WTC11 (cell line): ENCODE measurements at regions not wholly inside any gene's neighbourhood (a gene's known extent, or its start where the extent isn't known, plus 50 kb on each side); places are given as distances from the start of the nearest gene placed in this dataset.
A peak's percentile ranks its signal among the peaks of the same experiment; 100 is the strongest.

Experiments
- ATAC-seq: fragments of 200-7000 bp; cut with Tn5 transposase; 2 replicates; pipeline ENCODE4 v1.10.0; 2021; ENCODE audit warnings: mild to moderate bottlenecking, moderate library complexity
- CTCF ChIA-PET: fragments of 300-600 bp; sonication (Branson Sonifier 250); formaldehyde crosslinking; loops from one replicate; lab custom pipeline; 2021; ENCODE audit warnings: antibody characterized with exemption; lab: Charles Lee
- POLR2A ChIA-PET: fragments of 350-600 bp; sonication (Branson Sonifier 250); formaldehyde crosslinking; loops from one replicate; lab custom pipeline; 2021; ENCODE audit warnings: antibody characterized with exemption; lab: Charles Lee
- DNase-seq: peaks from one replicate; pipeline ENCODE4 v3.0.0; 2021; ENCODE audit warnings: low spot score
- H3K27ac Mint-ChIP-seq: 2 replicates; pipeline ENCODE4 v1.8.0; 2021; ENCODE audit warnings: mixed read lengths
- H3K27me3 Mint-ChIP-seq: 2 replicates; pipeline ENCODE4 v1.8.0; 2021; ENCODE audit warnings: low read depth, mild to moderate bottlenecking, moderate library complexity, mixed read lengths
- H3K36me3 Mint-ChIP-seq: 2 replicates; pipeline ENCODE4 v1.8.0; 2021; ENCODE audit warnings: mixed read lengths
- H3K4me1 Mint-ChIP-seq: 2 replicates; pipeline ENCODE4 v1.8.0; 2022; ENCODE audit warnings: mixed read lengths
- H3K4me3 Mint-ChIP-seq: 2 replicates; pipeline ENCODE4 v1.8.0; 2021; ENCODE audit warnings: mild to moderate bottlenecking, moderate library complexity, mixed read lengths
- H3K9me3 Mint-ChIP-seq: 2 replicates; pipeline ENCODE4 v1.8.0; 2021; ENCODE audit warnings: mixed read lengths
- EMX1 ChIP-seq: fragments of 250-450 bp; sonication (Bioruptor Pico); IDR thresholded peaks from 2 replicates; pipeline ENCODE4 v1.8.0; 2021; ENCODE audit warnings: mild to moderate bottlenecking
- ESRRA ChIP-seq: sonication (generic); formaldehyde crosslinking; IDR thresholded peaks from 2 replicates; pipeline ENCODE4 v1.8.1; 2022; ENCODE audit warnings: mild to moderate bottlenecking, missing genetic modification reagents, borderline replicate concordance
- FOXK1 ChIP-seq: sonication (generic); formaldehyde crosslinking; IDR thresholded peaks from 2 replicates; pipeline ENCODE4 v1.8.0; 2022; ENCODE audit warnings: mild to moderate bottlenecking, moderate library complexity, missing genetic modification reagents
- GTF2I ChIP-seq: fragments of 250-450 bp; sonication (Bioruptor Pico); conservative IDR thresholded peaks from 2 replicates; pipeline ENCODE4 v1.4.0; 2021; ENCODE audit warnings: mild to moderate bottlenecking
- HMGA2 ChIP-seq: fragments of 250-450 bp; sonication (Bioruptor Pico); IDR thresholded peaks from 2 replicates; pipeline ENCODE4 v1.4.0; 2021; ENCODE audit warnings: mild to moderate bottlenecking, moderate library complexity
- KAT7 ChIP-seq: sonication (generic); formaldehyde crosslinking; IDR thresholded peaks from 2 replicates; pipeline ENCODE4 v1.8.1; 2023; ENCODE audit warnings: missing genetic modification reagents, mild to moderate bottlenecking, borderline replicate concordance
- MYBL2 ChIP-seq: sonication (generic); formaldehyde crosslinking; IDR thresholded peaks from 2 replicates; pipeline ENCODE4 v1.8.1; 2023; ENCODE audit warnings: mild to moderate bottlenecking, moderate library complexity, missing genetic modification reagents
- NR3C1 ChIP-seq: sonication (generic); formaldehyde crosslinking; conservative IDR thresholded peaks from 2 replicates; pipeline ENCODE4 v1.8.1; 2023; ENCODE audit warnings: low read depth, mild to moderate bottlenecking, missing genetic modification reagents
- RORB ChIP-seq: fragments of 250-450 bp; sonication (Bioruptor Pico); IDR thresholded peaks from 2 replicates; pipeline ENCODE4 v1.9.0; 2021; ENCODE audit warnings: mild to moderate bottlenecking
- SMAD3 ChIP-seq: sonication (generic); formaldehyde crosslinking; IDR thresholded peaks from 2 replicates; pipeline ENCODE4 v1.8.0; 2022; ENCODE audit warnings: missing genetic modification reagents, mild to moderate bottlenecking, borderline replicate concordance
- ZNF121 ChIP-seq: sonication (generic); formaldehyde crosslinking; IDR thresholded peaks from 2 replicates; pipeline ENCODE4 v1.8.0; 2023; ENCODE audit warnings: missing genetic modification reagents
- ZNF263 ChIP-seq: sonication (generic); formaldehyde crosslinking; IDR thresholded peaks from 2 replicates; pipeline ENCODE4 v1.8.1; 2022; ENCODE audit warnings: low read depth, mild to moderate bottlenecking, moderate library complexity, missing genetic modification reagents
- ZNF416 ChIP-seq: fragments of 250-450 bp; sonication (Bioruptor Pico); IDR thresholded peaks from 2 replicates; pipeline ENCODE4 v1.9.0; 2021; ENCODE audit warnings: mild to moderate bottlenecking, inconsistent platforms
- TF ChIP-seq, protein P1 (sequence below): fragments of 250-450 bp; sonication (Bioruptor Pico); IDR thresholded peaks from 2 replicates; pipeline ENCODE4 v1.8.0; 2021; ENCODE audit warnings: mild to moderate bottlenecking
- TF ChIP-seq, protein P2 (sequence below): sonication (generic); formaldehyde crosslinking; IDR thresholded peaks from 2 replicates; pipeline ENCODE4 v1.8.0; 2022; ENCODE audit warnings: mild to moderate bottlenecking, missing genetic modification reagents
- TF ChIP-seq, protein P3 (sequence below): sonication (generic); formaldehyde crosslinking; IDR thresholded peaks from 2 replicates; pipeline ENCODE4 v1.8.1; 2022; ENCODE audit warnings: missing genetic modification reagents, borderline replicate concordance
- TF ChIP-seq, protein P4 (sequence below): sonication (generic); formaldehyde crosslinking; IDR thresholded peaks from 2 replicates; pipeline ENCODE4 v1.8.1; 2023; ENCODE audit warnings: mild to moderate bottlenecking, missing genetic modification reagents
- TF ChIP-seq, protein P5 (sequence below): fragments of 250-450 bp; sonication (Bioruptor Pico); conservative IDR thresholded peaks from 2 replicates; pipeline ENCODE4 v1.9.0; 2021; ENCODE audit warnings: mild to moderate bottlenecking
- TF ChIP-seq, protein P6 (sequence below): sonication (generic); formaldehyde crosslinking; IDR thresholded peaks from 2 replicates; pipeline ENCODE4 v1.8.1; 2023; ENCODE audit warnings: mild to moderate bottlenecking, missing genetic modification reagents, borderline replicate concordance
- TF ChIP-seq, protein P7 (sequence below): sonication (generic); formaldehyde crosslinking; IDR thresholded peaks from 2 replicates; pipeline ENCODE4 v1.8.0; 2022; ENCODE audit warnings: mild to moderate bottlenecking, missing genetic modification reagents

DNA sequence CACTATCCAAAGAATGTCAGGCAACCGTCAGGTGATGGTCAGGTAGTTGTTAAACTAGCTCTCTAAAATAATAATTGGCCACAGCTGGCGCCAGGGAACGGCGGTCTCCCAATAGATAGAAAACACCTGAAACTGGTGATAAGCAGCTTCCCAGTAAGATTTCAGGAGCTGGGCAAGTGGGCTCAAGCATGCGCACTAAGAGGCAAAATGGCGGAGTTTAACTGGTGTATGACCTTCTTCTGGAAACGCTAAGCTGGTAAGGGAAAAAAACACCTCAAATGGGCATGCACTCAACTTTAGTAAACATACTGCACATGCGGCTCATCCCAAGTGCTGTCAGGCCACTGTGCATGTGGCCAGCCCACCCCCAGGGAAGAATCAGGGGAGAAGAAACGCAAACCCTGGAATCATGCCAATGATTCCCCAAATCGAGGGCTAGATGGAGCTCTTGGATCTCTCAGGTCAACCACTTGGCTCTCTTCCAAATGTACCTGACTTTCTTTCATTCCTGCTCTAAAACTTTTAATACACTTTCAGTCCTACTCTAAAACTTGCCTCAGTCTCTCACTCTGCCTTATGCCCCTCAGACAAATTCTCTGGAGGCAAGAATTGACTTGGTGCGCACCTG lies 195.0 kb downstream of the ZNF621 start:
- POLR2A ChIA-PET = no interaction called here
- peaks cover 6% of the 10 kb centered on the region for H3K4me1 Mint-ChIP-seq
- H3K9me3 Mint-ChIP-seq = no peaks in the 10 kb centered on the region
- H3K27ac Mint-ChIP-seq = no peak overlapping the region
- H3K36me3 Mint-ChIP-seq = no peaks in the 10 kb centered on the region
- peaks cover 3% of the 10 kb centered on the region; the same call in 1 of the 2 replicates for H3K27me3 Mint-ChIP-seq
- DNase-seq (peak; percentile 25), ATAC-seq (peak; percentile 63; the same call in 1 of the 2 replicates)
- CTCF ChIA-PET = interaction anchor here (0.7 to 1.3 kb wide), 4 partner anchors 25 to 517 kb away, joined by 3 to 6 read pairs (median 4); no protein-coding TSS in a partner anchor
- TF ChIP-seq MYBL2 (no peak), RORB (CRISPR knock-in tag) (no peak), HMGA2 (CRISPR knock-in tag) (no peak), ZNF263 (CRISPR knock-in tag) (no peak), SMAD3 (CRISPR knock-in tag) (no peak), GTF2I (CRISPR knock-in tag) (no peak), EMX1 (CRISPR knock-in tag) (no peak), FOXK1 (CRISPR knock-in tag) (no peak), ZNF416 (CRISPR knock-in tag) (no peak), ESRRA (CRISPR knock-in tag) (no peak), KAT7 (CRISPR knock-in tag) (no peak), NR3C1 (CRISPR knock-in tag) (no peak), ZNF121 (CRISPR knock-in tag) (no peak)
- TF ChIP-seq, protein P1, sequence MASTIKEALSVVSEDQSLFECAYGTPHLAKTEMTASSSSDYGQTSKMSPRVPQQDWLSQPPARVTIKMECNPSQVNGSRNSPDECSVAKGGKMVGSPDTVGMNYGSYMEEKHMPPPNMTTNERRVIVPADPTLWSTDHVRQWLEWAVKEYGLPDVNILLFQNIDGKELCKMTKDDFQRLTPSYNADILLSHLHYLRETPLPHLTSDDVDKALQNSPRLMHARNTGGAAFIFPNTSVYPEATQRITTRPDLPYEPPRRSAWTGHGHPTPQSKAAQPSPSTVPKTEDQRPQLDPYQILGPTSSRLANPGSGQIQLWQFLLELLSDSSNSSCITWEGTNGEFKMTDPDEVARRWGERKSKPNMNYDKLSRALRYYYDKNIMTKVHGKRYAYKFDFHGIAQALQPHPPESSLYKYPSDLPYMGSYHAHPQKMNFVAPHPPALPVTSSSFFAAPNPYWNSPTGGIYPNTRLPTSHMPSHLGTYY (CRISPR knock-in tag) = no peak
- TF ChIP-seq, protein P2, sequence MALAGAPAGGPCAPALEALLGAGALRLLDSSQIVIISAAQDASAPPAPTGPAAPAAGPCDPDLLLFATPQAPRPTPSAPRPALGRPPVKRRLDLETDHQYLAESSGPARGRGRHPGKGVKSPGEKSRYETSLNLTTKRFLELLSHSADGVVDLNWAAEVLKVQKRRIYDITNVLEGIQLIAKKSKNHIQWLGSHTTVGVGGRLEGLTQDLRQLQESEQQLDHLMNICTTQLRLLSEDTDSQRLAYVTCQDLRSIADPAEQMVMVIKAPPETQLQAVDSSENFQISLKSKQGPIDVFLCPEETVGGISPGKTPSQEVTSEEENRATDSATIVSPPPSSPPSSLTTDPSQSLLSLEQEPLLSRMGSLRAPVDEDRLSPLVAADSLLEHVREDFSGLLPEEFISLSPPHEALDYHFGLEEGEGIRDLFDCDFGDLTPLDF (CRISPR knock-in tag) = no peak
- TF ChIP-seq, protein P3, sequence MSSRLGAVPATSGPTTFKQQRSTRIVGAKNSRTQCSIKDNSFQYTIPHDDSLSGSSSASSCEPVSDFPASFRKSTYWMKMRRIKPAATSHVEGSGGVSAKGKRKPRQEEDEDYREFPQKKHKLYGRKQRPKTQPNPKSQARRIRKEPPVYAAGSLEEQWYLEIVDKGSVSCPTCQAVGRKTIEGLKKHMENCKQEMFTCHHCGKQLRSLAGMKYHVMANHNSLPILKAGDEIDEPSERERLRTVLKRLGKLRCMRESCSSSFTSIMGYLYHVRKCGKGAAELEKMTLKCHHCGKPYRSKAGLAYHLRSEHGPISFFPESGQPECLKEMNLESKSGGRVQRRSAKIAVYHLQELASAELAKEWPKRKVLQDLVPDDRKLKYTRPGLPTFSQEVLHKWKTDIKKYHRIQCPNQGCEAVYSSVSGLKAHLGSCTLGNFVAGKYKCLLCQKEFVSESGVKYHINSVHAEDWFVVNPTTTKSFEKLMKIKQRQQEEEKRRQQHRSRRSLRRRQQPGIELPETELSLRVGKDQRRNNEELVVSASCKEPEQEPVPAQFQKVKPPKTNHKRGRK (CRISPR knock-in tag) = no peak
- TF ChIP-seq, protein P4, sequence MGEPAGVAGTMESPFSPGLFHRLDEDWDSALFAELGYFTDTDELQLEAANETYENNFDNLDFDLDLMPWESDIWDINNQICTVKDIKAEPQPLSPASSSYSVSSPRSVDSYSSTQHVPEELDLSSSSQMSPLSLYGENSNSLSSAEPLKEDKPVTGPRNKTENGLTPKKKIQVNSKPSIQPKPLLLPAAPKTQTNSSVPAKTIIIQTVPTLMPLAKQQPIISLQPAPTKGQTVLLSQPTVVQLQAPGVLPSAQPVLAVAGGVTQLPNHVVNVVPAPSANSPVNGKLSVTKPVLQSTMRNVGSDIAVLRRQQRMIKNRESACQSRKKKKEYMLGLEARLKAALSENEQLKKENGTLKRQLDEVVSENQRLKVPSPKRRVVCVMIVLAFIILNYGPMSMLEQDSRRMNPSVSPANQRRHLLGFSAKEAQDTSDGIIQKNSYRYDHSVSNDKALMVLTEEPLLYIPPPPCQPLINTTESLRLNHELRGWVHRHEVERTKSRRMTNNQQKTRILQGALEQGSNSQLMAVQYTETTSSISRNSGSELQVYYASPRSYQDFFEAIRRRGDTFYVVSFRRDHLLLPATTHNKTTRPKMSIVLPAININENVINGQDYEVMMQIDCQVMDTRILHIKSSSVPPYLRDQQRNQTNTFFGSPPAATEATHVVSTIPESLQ = no peak
- TF ChIP-seq, protein P5, sequence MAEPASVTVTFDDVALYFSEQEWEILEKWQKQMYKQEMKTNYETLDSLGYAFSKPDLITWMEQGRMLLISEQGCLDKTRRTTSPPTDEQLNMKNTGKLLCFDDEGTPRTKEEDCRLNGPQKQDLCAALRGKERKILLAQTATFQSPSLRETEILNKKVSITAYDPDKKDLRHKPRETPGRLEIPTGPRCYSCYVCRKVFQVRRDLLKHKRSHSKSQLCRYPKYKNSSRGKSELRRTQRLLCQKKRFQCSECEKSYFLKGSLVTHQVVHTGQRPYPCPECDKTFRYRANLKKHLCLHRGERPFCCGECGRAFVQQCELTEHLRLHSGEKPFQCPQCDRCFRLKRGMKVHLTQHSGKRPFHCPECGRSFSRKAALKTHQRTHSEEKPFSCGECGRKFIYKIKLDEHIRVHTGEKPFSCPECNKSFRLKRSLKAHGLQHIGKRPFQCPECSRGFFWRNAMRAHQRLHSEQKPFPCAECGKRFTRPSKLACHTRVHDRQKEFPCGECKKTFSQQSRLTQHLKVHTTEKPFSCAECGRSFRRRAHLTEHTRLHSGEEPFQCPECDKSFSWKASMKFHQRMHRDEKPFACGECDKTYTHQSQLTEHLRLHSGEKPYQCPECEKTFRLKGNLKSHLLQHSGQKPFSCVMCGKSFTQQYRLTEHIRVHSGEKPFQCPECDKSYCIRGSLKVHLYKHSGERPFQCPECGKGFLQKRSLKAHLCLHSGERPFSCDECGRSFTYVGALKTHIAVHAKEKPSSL (CRISPR knock-in tag) = no peak
- TF ChIP-seq, protein P6, sequence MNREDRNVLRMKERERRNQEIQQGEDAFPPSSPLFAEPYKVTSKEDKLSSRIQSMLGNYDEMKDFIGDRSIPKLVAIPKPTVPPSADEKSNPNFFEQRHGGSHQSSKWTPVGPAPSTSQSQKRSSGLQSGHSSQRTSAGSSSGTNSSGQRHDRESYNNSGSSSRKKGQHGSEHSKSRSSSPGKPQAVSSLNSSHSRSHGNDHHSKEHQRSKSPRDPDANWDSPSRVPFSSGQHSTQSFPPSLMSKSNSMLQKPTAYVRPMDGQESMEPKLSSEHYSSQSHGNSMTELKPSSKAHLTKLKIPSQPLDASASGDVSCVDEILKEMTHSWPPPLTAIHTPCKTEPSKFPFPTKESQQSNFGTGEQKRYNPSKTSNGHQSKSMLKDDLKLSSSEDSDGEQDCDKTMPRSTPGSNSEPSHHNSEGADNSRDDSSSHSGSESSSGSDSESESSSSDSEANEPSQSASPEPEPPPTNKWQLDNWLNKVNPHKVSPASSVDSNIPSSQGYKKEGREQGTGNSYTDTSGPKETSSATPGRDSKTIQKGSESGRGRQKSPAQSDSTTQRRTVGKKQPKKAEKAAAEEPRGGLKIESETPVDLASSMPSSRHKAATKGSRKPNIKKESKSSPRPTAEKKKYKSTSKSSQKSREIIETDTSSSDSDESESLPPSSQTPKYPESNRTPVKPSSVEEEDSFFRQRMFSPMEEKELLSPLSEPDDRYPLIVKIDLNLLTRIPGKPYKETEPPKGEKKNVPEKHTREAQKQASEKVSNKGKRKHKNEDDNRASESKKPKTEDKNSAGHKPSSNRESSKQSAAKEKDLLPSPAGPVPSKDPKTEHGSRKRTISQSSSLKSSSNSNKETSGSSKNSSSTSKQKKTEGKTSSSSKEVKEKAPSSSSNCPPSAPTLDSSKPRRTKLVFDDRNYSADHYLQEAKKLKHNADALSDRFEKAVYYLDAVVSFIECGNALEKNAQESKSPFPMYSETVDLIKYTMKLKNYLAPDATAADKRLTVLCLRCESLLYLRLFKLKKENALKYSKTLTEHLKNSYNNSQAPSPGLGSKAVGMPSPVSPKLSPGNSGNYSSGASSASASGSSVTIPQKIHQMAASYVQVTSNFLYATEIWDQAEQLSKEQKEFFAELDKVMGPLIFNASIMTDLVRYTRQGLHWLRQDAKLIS (CRISPR knock-in tag) = no peak
- TF ChIP-seq, protein P7, sequence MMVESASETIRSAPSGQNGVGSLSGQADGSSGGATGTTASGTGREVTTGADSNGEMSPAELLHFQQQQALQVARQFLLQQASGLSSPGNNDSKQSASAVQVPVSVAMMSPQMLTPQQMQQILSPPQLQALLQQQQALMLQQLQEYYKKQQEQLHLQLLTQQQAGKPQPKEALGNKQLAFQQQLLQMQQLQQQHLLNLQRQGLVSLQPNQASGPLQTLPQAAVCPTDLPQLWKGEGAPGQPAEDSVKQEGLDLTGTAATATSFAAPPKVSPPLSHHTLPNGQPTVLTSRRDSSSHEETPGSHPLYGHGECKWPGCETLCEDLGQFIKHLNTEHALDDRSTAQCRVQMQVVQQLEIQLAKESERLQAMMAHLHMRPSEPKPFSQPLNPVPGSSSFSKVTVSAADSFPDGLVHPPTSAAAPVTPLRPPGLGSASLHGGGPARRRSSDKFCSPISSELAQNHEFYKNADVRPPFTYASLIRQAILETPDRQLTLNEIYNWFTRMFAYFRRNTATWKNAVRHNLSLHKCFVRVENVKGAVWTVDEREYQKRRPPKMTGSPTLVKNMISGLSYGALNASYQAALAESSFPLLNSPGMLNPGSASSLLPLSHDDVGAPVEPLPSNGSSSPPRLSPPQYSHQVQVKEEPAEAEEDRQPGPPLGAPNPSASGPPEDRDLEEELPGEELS (CRISPR knock-in tag) = no peak
- H3K4me3 Mint-ChIP-seq = no peak overlapping the region
